SK-MEL-5 (cell line): ENCODE measurements at regions not wholly inside any gene's neighbourhood (a gene's known extent, or its start where the extent isn't known, plus 50 kb on each side); places are given as distances from the start of the nearest gene placed in this dataset.
"Not testable (repeated sequence)": the region's sequence is repeated elsewhere in the genome, so short reads cannot be mapped to it uniquely, and the experiment has no call there.

Experiments
- DNase-seq: peaks from one replicate; pipeline ENCODE4 v3.0.0-alpha.2; 2016; ENCODE audit warnings: low read depth, low spot score
- in situ Hi-C: cut with HindIII; loops from 2 replicates; pipeline ENCODE4 v1.10.0; 2016; ENCODE audit warnings: low sequenced_read_pairs, high pct_unique_total_duplicates, low pct_unique_long_range_greater_than_20kb

DNA sequence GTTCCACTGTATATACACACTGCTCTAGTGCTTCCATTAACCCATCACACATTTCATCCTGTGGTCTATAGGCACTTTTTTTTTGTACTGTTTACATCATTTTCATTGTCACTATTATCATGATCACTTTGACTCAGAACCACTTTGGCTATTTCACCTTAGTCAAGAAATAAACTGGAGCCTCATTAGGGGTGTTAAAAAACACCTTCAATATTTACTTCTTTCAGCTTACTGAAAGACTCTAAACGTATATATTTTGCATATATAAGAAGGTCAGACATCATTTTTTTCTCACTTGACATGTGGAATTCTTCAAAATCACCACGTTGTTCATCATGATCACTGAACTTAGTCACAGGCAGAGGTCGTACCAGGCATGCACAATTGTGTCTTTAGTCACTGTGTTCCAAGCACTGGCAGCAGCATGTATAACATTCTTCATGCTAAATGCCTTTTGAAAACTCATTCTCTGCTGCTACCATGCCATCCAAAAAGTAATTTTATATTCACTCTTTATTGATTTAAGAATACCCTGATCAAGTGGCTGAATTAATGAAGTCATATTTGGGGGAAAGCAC, 229.2 kb upstream of the ARSJ start:
- in situ Hi-C loops: no loop called here
- no peak for DNase-seq

DNA sequence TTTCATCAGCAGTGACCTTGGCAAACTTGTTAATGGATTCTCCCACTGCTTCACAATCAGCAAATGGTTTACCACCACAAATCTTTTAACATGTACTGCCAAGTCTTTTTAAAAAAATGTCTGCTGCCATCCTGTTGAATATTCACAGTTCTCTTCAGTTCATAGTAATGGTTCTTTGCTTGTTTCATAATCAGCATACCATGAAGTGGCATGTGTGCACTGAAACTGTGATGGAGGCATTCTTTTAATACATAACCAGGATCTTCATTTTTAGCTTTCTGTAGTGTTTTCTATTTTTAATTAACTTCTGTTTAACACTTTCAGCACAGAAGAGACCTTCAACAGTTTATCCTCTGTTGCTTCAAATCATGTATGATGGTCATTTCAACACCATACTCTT, 230.1 kb upstream of the ARSJ start:
- in situ Hi-C loops: no loop called here
- no peak for DNase-seq

DNA sequence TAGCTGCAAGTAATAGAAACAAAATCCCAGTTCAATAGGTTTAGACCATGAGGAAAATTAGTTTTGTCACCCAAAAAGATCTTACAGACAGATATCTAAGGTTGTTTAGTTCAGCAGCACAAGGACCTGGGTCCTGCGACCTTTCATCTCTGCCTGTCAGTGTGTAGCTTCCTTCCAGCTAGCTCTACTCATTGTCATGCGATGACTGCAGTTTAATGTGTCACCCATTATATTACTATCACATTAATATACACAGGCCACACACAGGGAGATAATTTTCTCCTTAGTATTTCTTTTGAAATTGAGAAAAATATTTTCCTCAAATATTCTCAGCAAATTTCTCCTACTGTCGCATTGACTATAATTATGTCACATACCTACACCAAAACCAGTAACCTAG, 232.1 kb upstream of the ARSJ start:
- no peak for DNase-seq
- in situ Hi-C loops: no loop called here

DNA sequence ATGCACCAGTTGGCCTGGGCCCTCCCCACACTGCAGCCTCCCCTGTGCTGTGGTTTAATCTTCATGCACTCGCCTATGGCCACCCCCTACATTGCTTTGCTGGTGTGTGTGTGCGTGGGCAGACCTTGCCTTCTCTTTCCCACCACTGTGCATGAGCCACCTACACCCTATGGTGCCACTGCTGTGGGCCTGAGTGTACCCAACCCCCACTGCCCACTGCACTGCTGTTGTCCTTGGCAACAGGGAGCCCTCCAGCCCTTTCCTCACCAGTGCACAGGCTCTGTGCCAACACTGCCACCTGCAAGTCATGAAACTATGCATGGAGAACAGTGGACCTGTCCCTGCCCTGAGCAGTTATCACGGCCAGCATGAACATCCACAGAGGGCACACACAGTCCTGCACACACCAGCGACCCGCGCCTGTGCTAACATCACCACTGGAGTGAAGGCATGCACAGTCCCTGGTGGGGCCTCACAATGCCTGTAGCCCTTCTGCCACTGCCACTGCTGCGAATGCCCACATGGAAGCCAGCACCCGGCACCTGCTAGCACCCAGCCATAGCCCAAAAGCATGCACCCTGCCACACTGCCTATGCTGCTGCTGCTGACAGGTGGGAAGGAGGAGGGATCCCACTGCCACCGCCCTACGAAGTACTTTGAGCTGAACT, 237.8 kb upstream of the ARSJ start:
- in situ Hi-C loops: no loop called here
- no peak for DNase-seq

DNA sequence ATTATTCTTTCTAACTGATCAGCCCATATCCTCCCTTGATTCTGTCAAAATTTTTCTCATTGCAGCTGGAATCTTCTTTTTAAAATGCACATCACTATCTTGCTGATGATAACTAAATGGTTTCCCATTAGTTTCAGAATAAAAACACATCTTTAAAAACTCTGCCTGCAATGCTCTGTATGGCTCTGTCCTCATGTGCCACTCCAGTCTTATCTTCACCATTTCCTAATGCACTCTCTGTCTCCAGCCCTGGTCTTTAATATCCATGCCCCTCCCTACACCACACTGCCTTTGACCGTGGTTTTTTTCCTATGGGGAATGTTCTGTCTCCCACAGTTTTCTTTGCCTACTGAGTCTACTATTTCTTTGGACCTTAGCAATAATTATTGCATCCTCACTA, 244.1 kb upstream of the ARSJ start:
- no peak for DNase-seq
- in situ Hi-C loops: no loop called here

DNA sequence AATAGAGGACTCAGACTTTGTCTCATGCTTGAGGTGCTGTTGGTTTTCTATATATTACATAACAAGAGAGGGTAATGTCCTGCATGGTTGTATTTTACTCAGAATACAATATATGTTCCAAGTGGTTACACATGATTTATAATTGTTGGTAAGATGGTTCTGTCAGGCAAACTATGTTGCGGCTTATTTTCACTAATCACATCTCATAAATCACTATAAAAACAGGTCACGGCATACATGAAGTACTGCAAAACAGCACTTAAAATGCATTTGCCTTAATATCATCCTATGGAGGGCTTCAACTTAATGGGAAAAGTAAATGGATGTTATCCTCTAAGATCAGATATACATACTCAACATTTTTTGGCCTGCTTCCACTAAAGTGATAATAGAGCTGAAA, 246.0 kb upstream of the ARSJ start:
- DNase-seq: no peak
- in situ Hi-C loops: no loop called here

DNA sequence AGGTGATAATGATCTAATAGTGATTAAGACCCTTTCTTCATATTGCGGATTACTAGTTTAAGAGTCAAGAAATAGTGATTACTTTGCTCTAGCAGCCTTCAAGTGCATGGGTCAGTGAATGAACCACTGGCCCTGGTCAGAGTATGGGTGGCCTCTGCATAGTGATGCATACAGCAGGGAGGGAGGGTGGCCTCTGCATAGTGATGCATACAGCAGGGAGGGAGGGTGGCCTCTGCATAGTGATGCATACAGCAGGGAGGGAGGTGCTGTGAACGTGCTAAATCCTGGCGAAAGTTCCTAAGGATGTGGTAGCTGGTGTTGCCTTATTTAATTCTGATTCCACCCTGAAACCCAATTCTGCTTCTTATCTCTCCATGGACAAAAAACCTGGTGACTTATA, 246.7 kb upstream of the ARSJ start:
- in situ Hi-C loops: no loop called here
- no peak for DNase-seq

DNA sequence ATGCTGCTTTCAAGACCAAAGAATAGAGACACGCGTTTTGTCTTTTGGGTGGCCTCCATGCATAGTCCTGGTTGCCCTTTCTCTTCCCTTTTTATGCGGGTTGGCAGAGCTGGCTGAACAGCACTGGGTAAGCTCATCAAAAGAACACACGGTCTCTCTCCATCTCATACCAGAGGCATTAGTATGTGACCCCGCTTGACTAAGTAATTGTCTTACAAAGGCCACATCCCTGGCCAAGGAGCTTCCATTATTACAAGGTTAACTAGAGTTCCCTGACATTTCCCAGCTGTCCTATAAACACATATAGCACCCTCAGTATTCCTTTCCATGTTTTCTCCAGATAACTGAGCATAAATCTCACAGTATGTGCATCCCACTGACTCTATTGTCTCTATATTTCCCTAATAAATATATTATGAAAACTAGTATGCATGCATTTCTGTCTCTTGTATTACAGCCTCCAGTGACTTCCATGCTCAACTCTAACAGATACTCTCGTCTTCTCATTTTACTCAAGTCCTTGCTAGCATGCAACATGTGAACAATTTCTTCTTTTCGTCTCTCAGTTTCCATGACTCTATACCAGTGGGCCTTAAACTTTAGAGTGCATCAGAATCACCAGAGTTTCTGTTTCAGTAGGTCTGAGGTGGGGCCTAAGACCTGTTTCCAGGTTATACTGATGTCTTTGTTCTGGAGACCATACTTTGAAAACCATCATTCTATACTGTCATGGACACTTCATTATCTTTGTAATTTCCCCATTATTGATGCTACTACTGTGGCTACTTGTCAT, 247.7 kb upstream of the ARSJ start:
- in situ Hi-C loops: no loop called here
- DNase-seq: no peak

DNA sequence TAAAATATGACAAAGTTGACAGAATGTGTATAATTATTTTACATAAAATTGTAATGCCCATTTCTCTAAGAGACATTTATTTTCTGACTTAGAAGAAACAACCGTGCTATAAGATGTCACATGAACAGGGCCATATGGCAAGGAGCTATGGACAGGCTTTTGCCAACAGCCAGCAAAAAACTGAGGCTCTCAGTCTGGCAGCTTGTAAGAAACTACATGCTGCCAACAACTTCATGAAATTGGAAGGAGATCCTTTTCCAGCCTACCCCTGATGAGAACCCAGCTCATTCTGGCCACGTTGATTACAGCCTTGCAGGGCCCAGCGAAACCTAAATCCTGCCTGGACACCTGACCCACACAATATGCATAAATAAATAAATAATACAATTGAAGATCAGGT, 250.3 kb upstream of the ARSJ start:
- no peak for DNase-seq
- in situ Hi-C loops: no loop called here

DNA sequence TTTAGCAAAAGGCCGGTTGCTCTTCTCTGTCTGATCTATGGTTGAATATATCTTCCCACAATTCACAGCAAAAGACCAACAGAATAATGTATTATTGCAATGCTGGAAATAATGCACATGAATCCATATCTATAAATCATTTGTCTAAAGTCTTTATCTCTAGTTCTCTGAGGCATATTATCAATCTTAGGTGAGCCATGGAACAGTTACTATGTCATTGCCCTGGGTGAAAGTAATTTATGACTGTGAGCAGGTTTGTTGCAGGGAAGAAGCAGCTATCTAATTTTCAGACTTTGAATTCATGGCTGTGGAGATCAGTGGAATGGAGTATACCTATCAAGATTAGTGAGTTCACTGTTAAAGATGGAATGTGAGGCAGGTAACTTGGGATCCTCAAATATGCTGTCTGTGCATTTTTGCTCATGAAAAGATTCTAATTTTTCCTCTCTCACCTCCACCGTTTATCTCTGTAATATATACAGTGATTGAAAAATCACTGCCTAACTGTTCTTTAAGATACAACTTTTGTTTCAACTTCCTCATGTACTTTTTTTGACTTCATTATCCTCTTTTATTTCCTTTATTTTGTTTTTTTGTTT, 256.8 kb upstream of the ARSJ start:
- in situ Hi-C loops: no loop called here

DNA sequence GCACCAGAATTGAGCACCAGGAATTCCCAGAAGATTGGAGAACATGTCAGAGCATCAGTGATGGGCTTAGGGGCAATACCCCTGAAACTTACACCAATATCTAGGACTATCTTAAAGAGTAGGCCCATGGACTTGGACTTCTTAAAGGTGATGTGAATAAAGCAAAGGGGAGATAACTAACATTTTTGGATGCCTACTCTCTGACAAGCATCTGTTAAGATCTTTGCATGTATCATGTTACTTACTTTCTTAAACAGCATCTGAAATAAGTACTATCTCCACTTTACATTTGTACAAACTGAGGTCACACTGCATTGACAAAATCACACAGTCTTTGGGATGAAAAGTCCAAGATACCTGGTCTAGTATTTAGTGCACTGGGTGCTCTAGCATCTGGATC, 258.6 kb upstream of the ARSJ start:
- DNase-seq: no peak
- in situ Hi-C loops: no loop called here

More for the DNA sequence above, 256.8 kb upstream of the ARSJ start:
- DNase-seq: no peak

DNA sequence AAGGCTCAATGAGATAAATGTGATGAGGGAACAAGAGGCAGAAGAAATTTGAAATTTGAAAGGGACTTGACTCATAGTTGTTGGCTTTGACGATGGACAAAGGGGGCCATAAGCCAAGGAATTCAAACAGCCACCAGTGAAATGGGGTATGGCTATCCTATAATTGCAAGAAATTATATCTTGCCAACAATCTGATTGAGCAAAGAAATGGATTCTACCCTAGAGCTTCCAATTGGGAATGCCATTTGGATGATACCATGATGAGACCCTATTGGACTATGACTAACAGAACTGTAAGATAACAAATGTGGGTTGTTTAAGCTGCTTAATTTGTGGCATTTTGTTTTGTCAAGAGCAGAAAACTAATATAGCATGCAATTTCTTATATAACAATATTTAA, 270.1 kb upstream of the ARSJ start:
- no peak for DNase-seq
- in situ Hi-C loops: no loop called here

DNA sequence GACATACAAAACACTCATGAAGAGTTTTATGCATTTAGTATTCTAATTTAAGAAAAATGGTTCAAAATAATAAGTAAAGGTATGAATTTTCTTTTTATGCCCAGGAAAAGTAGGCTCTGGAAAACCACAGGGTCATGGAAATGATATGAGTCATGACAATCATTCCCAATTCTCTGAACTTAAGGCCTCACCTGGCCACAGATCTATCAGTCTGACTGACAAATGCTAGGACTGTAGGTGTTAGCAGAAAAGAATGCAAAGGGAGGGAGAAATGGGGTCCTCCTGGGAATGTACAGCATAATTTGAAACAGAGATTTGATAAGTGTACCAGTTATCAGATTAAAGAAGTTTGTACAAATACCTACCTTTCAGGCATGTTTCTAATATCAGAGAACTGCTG, 270.5 kb upstream of the ARSJ start:
- no peak for DNase-seq
- in situ Hi-C loops: no loop called here

DNA sequence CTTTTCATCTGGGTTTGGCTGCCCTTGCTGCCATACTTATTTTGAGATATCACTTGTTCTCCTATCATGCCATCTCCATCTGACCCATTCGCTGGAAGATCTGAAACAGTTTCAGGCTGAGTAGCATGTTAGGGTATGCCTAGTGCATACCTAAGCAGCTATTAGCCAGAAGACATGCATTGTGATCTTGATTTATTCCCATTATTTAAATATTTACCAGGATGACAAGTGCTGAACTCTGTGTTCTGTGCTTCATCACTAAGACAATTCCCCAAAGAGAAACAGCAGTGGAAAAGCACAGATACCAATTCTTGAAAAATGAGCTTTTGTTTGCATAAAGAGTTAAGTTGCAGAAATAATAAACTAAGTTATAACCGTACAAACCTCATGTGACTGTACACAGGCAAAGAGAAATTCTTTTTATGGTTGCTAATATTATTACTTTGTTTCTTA, 271.0 kb upstream of the ARSJ start:
- in situ Hi-C loops: no loop called here

DNA sequence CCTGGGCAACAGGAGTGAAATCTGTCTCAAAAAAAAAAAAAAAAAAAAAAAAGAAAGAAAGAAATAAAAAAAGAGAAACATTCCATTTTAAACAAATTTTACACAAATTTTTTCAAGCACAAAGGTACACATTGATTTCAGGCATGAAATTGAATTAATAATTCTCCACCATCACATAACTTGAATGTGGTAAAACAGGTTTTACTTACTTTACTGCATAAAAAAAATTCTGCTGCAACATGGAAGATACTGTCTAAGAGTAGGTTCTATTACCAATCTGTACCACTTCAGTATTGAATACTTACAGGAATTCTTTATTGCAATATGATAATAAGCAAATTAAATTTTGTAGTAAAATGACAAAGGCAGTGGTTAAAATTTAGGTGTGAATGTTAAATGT, 271.6 kb upstream of the ARSJ start:
- in situ Hi-C loops: no loop called here

More for the DNA sequence above, 271.0 kb upstream of the ARSJ start:
- no peak for DNase-seq

DNA sequence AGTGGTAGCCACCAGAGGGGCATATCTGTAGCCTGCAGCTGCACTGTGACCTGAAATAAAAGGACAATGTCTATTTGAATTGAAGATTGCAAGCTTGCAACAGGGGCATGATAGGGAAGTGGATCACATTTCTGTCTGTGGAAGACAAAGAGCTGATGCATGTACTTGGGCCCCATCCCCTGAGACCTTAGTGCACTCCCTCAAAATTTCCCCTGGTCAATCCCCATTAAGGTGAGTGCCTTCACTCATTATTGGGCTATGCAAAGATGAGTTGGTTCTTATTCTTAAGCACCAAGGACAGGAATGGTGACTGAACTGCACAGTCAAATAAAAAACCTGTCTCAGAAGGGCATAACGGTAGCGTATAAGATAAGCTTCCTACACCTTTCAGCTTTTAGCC, 273.1 kb upstream of the ARSJ start:
- in situ Hi-C loops: no loop called here
- no peak for DNase-seq

More for the DNA sequence above, 271.6 kb upstream of the ARSJ start:
- no peak for DNase-seq

DNA sequence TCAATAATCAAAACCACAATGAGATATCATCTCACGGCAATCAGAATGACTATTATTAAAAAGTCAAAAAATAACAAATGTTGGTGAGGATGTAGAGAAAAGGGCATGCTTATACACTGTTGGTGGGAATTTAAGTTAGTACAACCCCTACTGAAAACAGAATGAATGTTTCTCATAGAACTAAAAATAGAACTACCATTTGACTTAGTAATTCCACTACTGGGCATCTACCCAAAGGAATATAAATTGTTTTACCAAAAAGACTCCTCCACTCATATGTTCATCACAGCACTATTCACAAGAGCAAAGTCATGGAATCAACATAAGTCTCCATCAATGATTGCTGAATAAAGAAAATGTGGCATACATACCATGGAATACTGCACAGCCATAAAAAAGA, 278.1 kb upstream of the ARSJ start:
- no peak for DNase-seq

DNA sequence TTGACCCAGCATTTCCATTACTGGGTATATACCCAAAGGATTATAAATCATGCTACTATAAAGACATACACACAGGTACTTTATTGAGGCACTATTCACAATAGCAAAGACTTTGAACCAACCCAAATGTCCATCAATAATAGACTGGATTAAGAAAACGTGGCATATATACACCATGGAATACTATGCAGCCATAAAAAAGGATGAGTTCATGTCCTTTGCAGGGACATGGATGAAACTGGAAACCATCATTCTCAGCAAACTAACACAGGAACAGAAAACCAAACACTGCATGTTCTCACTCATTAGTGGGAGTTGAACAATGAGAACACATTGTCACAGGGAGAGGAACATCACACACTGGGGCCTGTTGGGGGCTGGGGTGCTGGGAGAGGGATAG, 283.0 kb upstream of the ARSJ start:
- in situ Hi-C loops, DNase-seq: not testable (repeated sequence)

More for the DNA sequence above, 278.1 kb upstream of the ARSJ start:
- in situ Hi-C loops: no loop called here
